ENCODE measurements at regions not wholly inside any gene's neighbourhood (a gene's known extent, or its start where the extent isn't known, plus 50 kb on each side); places are given as distances from the start of the nearest gene placed in this dataset.

DNA sequence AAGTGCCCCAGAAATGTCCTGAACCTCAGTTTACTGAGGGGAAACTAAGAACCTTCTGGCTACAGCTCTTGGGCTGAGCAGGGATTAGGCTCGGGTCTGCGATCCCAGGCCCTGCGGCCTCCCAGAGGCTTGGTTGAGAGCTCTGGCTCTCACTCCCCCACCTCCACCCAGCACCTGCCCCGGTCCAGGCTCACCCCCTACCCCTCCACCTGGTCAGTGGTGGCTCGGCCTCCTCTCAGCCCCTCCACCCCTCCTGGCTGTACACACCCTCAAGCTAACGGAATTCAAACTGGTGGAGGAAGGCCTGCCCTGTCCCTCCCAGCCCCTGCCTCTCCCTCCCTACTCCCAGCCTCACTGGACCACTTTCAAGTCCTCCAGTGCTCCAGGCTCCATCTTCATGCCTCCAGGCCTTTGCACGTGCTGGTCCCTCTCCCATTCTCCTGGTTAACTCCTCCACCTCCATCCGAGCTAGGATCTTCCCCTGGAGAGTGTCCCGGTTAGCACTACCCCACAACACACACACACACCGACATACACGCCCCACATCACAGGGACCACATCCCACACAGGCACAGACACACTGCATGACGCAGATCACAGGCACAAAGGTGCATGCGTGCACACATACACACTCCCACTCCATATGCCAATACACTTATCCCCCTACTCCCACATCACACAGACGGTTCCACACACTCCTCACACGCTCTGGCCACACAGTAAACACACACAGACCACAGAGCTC is 130.9 kb downstream of the C9orf50 start:
- peak overlapping the region; percentile 92 for H3K4me3 Mint-ChIP-seq
- peak overlapping the region; percentile 82 to 96 for H3K27ac ChIP-seq (ENCODE audit: low read depth in 1 of 2, low read length in 2 of 2)

DNA sequence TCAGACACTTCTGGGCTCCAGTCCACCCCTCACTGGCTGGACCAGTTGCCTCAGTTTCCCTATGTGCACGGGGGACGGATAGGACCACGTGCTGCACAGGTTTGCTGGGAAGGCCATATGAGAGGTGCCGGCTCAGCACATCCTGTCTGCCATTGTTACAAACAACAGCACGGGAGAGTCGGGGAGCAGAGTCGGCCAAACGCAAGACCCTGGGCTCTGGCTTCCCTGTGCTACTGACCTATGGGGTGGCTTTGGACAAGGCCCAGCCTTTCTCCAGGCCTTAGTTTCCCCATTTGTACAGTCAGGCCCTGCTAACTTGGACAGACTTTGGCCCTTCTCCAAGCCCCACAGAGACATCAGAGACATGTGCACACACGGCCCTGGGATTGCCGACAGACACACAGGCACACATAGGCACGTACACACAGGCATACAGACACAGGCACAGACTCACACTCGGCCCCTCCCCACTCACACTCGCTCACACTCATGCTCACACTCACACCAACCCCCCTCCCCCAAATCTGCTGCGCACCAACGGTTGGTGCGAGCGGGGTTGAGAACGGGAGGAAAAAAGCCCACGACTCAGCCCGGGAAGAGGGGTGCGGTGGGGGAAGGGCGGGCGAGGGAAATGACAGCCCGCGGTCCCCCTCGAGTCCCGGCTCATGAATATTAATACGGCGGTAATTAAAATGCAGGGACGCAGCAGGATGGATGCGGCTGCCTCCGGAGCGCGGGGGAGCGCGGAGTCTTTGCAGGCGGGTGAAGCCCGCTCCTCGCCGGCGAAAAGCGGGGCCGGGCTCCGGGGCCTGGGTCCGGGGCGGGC is 133.0 kb downstream of the C9orf50 start:
- Histone ChIP-seq H3K27me3 (ENCODE audit: control insufficient read depth in 1 of 2, insufficient read depth in 2 of 2, low read length in 2 of 2) (no peaks in the 10 kb centered on the region), H3K27ac (ENCODE audit: low read depth in 1 of 2, low read length in 2 of 2) (peak overlapping the region; percentile 77 to 87), H3K9me3 (ENCODE audit: control insufficient read depth in 1 of 2, insufficient read depth in 1 of 2, low read length in 2 of 2) (no peaks in the 10 kb centered on the region), H3K4me3 (ENCODE audit: low read length) (peak overlapping the region; percentile 56), H3K36me3 (ENCODE audit: insufficient read depth, low read length) (peaks cover 2% of the 10 kb centered on the region), H3K4me1 (ENCODE audit: insufficient read depth, low read length) (peaks cover 83% of the 10 kb centered on the region)
- peaks cover 10% of the 10 kb centered on the region for H3K36me3 Mint-ChIP-seq (ENCODE audit: low read depth)
- intact Hi-C loops (cut with DNase I, micrococcal nuclease), result loop anchor here (1.0 to 10.0 kb wide), 6 partner anchors 8 to 316 kb away; no protein-coding TSS in a partner anchor
- DNase-seq (peak in 13 of 14 experiments; percentile 34 to 79 (median 47)), ATAC-seq (ENCODE audit: poor library complexity) (peak; percentile 13)
- H3K9me3 Mint-ChIP-seq, result no peaks in the 10 kb centered on the region
- POLR2A ChIA-PET, result no interaction called here
- H3K4me3 Mint-ChIP-seq, result peak overlapping the region; percentile 83
- CTCF ChIA-PET, result no interaction called here
- H3K27me3 Mint-ChIP-seq, result peaks cover 5% of the 10 kb centered on the region
- peak overlapping the region; percentile 94 for H3K27ac Mint-ChIP-seq
- peaks cover 63% of the 10 kb centered on the region for H3K4me1 Mint-ChIP-seq (ENCODE audit: low read depth)
- TF ChIP-seq, protein P1, sequence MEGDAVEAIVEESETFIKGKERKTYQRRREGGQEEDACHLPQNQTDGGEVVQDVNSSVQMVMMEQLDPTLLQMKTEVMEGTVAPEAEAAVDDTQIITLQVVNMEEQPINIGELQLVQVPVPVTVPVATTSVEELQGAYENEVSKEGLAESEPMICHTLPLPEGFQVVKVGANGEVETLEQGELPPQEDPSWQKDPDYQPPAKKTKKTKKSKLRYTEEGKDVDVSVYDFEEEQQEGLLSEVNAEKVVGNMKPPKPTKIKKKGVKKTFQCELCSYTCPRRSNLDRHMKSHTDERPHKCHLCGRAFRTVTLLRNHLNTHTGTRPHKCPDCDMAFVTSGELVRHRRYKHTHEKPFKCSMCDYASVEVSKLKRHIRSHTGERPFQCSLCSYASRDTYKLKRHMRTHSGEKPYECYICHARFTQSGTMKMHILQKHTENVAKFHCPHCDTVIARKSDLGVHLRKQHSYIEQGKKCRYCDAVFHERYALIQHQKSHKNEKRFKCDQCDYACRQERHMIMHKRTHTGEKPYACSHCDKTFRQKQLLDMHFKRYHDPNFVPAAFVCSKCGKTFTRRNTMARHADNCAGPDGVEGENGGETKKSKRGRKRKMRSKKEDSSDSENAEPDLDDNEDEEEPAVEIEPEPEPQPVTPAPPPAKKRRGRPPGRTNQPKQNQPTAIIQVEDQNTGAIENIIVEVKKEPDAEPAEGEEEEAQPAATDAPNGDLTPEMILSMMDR (IDR thresholded peaks at IDR 0.05), result no peak

More for the DNA sequence above, 130.9 kb downstream of the C9orf50 start:
- ATAC-seq (ENCODE audit: poor library complexity) (peak; percentile 67), DNase-seq (peak; percentile 48 to 91 (median 62))
- peaks cover 8% of the 10 kb centered on the region for H3K27me3 Mint-ChIP-seq
- ChIA-PET CTCF (interaction anchor here (0.7 to 1.5 kb wide), 3 partner anchors 30 to 121 kb away, joined by 3 to 6 read pairs (median 3); no protein-coding TSS in a partner anchor), POLR2A (interaction anchor here (0.7 to 2.1 kb wide), 7 partner anchors 9 to 253 kb away, joined by 3 to 9 read pairs (median 3); no protein-coding TSS in a partner anchor)
- H3K4me3 ChIP-seq (ENCODE audit: low read length), result peak overlapping the region; percentile 56
- TF ChIP-seq, protein P1 (IDR thresholded peaks at IDR 0.05), result no peak
- peaks cover 65% of the 10 kb centered on the region for H3K4me1 ChIP-seq (ENCODE audit: insufficient read depth, low read length)
- peaks cover 2% of the 10 kb centered on the region for H3K36me3 ChIP-seq (ENCODE audit: insufficient read depth, low read length)
- H3K4me1 Mint-ChIP-seq (ENCODE audit: low read depth), result peaks cover 64% of the 10 kb centered on the region
- no peaks in the 10 kb centered on the region for H3K27me3 ChIP-seq (ENCODE audit: control insufficient read depth in 1 of 2, insufficient read depth in 2 of 2, low read length in 2 of 2)
- H3K27ac Mint-ChIP-seq, result peak overlapping the region; percentile 94
- H3K9me3 Mint-ChIP-seq, result no peaks in the 10 kb centered on the region
- peaks cover 14% of the 10 kb centered on the region for H3K36me3 Mint-ChIP-seq (ENCODE audit: low read depth)
- no peaks in the 10 kb centered on the region for H3K9me3 ChIP-seq (ENCODE audit: control insufficient read depth in 1 of 2, insufficient read depth in 1 of 2, low read length in 2 of 2)
- intact Hi-C loops (cut with DNase I, micrococcal nuclease), result loop anchor here (2.0 to 10.0 kb wide), 6 partner anchors 55 to 318 kb away; no protein-coding TSS in a partner anchor

All from CD4-positive, alpha-beta T cell (primary cell).